MM.1S (cell line): ENCODE measurements at regions not wholly inside any gene's neighbourhood (a gene's known extent, or its start where the extent isn't known, plus 50 kb on each side); places are given as distances from the start of the nearest gene placed in this dataset.

Experiments
- EZH2phosphoT487 ChIP-seq: fragments of 300-600 bp; sonication (generic); IDR thresholded peaks from 2 replicates; pipeline ENCODE4 v1.6.1; 2018; ENCODE audit warnings: antibody characterized with exemption, low read length
- TF ChIP-seq, protein P1 (sequence below): fragments of 300-600 bp; sonication (generic); IDR thresholded peaks from 2 replicates; pipeline ENCODE4 v1.5.1; 2016; ENCODE audit warnings: antibody characterized with exemption, low read length, mixed read lengths

GRCh38 chr5:18000744-18001143 lies 366.5 kb downstream of the TAF11L14 start:
- TF ChIP-seq, protein P1, sequence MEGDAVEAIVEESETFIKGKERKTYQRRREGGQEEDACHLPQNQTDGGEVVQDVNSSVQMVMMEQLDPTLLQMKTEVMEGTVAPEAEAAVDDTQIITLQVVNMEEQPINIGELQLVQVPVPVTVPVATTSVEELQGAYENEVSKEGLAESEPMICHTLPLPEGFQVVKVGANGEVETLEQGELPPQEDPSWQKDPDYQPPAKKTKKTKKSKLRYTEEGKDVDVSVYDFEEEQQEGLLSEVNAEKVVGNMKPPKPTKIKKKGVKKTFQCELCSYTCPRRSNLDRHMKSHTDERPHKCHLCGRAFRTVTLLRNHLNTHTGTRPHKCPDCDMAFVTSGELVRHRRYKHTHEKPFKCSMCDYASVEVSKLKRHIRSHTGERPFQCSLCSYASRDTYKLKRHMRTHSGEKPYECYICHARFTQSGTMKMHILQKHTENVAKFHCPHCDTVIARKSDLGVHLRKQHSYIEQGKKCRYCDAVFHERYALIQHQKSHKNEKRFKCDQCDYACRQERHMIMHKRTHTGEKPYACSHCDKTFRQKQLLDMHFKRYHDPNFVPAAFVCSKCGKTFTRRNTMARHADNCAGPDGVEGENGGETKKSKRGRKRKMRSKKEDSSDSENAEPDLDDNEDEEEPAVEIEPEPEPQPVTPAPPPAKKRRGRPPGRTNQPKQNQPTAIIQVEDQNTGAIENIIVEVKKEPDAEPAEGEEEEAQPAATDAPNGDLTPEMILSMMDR, result no peak
- TF ChIP-seq EZH2phosphoT487, result no peak
